SK-N-SH treated with all-trans-retinoic acid at 6 μM for 48 hours (cell line): ENCODE measurements at regions not wholly inside any gene's neighbourhood (a gene's known extent, or its start where the extent isn't known, plus 50 kb on each side); places are given as distances from the start of the nearest gene placed in this dataset.

Source experiments
- PATZ1 ChIP-seq: fragments of 250-450 bp; sonication (Bioruptor Pico); IDR thresholded peaks from 2 replicates; pipeline ENCODE4 v1.8.0; 2020; ENCODE audit warnings: mild to moderate bottlenecking, moderate library complexity, borderline replicate concordance
- ZFP30 ChIP-seq: fragments of 450-650 bp; formaldehyde crosslinking; IDR thresholded peaks from 2 replicates; pipeline ENCODE4 v1.5.0; 2022; ENCODE audit warnings: mild to moderate bottlenecking, moderate library complexity

- TF ChIP-seq PATZ1 (CRISPR knock-in tag) (no peak), ZFP30 (CRISPR knock-in tag) (no peak)
Measured at GRCh38 chr2:219939647-219940046, 312.2 kb downstream of the SLC4A3 start.
